GM18519 (cell line): ENCODE measurements at regions not wholly inside any gene's neighbourhood (a gene's known extent, or its start where the extent isn't known, plus 50 kb on each side); places are given as distances from the start of the nearest gene placed in this dataset.

Source experiments
- ATAC-seq: cut with Tn5 transposase; IDR thresholded peaks from one replicate; pipeline ENCODE4 v1.9.1; 2021; ENCODE audit warnings: mild to moderate bottlenecking, moderate library complexity; ENCODE audit not compliant: unreplicated experiment, low FRiP score

DNA sequence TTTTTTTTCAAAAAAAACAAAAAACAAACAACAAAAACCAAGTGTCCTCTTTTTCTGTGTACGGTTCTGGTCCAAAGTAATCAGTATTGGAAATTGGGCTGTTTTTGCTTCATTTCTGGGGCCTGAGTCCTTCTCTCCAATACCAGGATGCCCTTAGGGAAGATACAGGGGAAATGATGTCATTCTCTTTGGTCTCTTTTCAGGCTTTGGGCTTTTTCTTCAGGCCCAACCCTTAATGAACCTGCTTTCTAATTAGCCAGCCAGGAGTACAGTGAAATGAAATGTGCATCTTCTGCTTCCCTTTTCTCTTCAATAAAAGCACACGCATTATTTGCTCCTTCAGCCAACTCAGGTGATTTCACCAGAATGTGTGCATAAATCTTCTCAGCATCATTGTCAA lies 52.6 kb upstream of the RBPJ start:
- no peak for ATAC-seq

DNA sequence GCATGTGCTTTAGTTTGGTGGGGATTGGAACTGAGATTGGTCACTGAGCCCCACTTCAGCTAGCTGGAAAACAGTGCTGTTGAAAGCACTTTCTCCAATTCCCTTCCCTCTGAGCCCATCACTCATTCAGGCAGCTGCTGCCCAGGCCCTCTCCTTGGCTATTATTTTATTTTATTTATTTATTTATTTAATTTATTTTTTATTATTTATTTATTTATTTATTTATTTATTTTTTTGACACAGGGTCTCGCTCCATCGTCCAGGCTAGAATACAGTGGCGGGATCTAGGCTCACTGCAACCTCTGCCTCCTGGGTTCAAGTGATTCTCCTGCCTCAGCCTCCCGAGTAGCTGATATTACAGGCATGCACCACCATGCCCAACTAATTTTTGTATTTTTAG lies 51.8 kb upstream of the RBPJ start:
- ATAC-seq, result no peak
